ENCODE measurements at regions not wholly inside any gene's neighbourhood (a gene's known extent, or its start where the extent isn't known, plus 50 kb on each side); places are given as distances from the start of the nearest gene placed in this dataset.

- DNase-seq (ENCODE audit: low read depth) = no peak
- no peak overlapping the region for H3K4me3 ChIP-seq (ENCODE audit: low read depth, low read length)
- no peak for TF ChIP-seq CTCF (IDR thresholded peaks at IDR 0.05; ENCODE audit: low read depth, low read length, missing control alignments)
These were observed 225.9 kb upstream of the NCKAP5 start for GRCh38 chr2:133794114-133794513.

GRCh38 chr2:133801946-133802345, 233.7 kb upstream of the NCKAP5 start:
- no peak for DNase-seq (ENCODE audit: low read depth)
- no peak overlapping the region for H3K4me3 ChIP-seq (ENCODE audit: low read depth, low read length)
- no peak for TF ChIP-seq CTCF (IDR thresholded peaks at IDR 0.05; ENCODE audit: low read depth, low read length, missing control alignments)

GRCh38 chr2:133802409-133803039, 234.3 kb upstream of the NCKAP5 start:
- no peak overlapping the region for H3K4me3 ChIP-seq (ENCODE audit: low read depth, low read length)
- TF ChIP-seq CTCF (IDR thresholded peaks at IDR 0.05; ENCODE audit: low read depth, low read length, missing control alignments) = no peak
- DNase-seq (ENCODE audit: low read depth) = no peak

DNA sequence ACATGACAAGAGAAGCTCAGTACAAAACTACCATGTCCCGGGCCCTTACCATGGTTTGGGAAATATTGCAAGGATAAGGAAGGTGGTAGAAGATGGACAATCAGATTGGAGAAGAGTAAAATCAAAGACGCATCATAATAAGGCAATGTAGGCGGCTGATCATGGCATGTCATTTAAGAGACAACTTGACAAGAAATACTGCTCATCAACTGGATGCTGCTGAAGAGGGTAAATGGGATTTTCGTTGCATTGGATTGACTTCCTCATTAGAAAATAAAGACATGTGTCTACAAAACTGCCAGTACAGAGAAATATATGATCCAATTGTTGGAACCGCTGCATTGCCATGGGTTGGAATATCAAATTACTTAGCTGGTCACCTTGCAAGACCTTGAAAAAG, 238.3 kb upstream of the NCKAP5 start:
- no peak for TF ChIP-seq CTCF (IDR thresholded peaks at IDR 0.05; ENCODE audit: low read depth, low read length, missing control alignments)
- DNase-seq (ENCODE audit: low read depth) = no peak
- H3K4me3 ChIP-seq (ENCODE audit: low read depth, low read length) = no peak overlapping the region

DNA sequence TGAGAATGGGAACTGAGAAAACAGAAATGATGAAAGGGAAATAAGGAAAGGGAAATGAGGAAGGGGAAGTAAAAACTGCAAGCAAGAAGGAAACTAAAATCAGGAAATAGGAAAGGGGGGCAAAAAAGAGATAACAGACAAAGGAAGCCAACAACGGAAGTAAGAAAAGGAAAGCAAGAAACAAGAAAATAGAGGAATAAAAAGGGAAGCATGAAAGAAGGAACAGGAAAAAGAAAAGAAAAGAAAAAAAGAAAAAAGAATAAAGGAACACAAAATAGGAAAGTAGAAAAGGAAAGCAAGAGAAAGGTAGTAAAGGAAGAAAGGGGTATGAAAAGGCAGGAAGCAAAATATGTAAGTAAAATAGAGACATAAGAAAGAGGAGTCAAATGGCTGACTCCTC, 241.2 kb upstream of the NCKAP5 start:
- no peak overlapping the region for H3K4me3 ChIP-seq (ENCODE audit: low read depth, low read length)
- TF ChIP-seq CTCF (IDR thresholded peaks at IDR 0.05; ENCODE audit: low read depth, low read length, missing control alignments) = no peak
- DNase-seq (ENCODE audit: low read depth) = no peak

GRCh38 chr2:133810559-133810958, 242.3 kb upstream of the NCKAP5 start:
- no peak for TF ChIP-seq CTCF (IDR thresholded peaks at IDR 0.05; ENCODE audit: low read depth, low read length, missing control alignments)
- DNase-seq (ENCODE audit: low read depth) = no peak
- no peak overlapping the region for H3K4me3 ChIP-seq (ENCODE audit: low read depth, low read length)

DNA sequence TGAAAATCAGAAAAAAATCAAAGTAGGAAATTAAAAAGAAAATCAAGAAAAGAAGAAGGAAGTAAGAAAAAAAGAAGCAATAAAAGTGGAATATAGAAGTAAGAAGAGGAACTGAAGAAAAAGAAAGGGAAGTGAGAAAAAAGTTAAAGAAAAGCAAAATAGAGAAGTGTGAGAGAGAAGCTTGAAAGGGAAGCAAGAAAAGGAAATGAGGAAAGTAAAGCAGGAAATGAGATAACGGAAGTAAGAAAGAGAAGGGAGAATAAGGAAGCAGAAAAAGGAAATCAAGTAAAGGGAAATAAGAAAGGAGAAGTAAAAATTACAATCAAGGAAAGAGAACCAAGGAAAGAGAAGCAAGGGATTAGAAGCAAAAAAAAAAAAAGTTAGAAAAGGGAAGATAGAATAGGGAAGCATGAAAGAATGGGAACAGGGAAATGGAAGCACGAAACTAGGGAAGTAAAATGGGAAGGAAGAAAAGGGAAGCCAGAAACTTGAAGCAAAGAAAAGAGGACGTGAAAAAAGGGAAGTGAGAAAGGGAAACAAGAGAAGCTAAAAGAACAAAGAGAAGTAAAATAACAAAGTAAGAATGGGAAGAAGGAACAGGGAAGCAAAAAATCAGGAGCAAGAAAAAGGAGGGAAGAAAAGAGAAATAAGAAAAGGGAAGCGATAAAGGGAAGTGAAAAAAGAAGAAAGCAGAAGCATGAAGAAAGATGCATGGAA, 243.3 kb upstream of the NCKAP5 start:
- no peak for TF ChIP-seq CTCF (IDR thresholded peaks at IDR 0.05; ENCODE audit: low read depth, low read length, missing control alignments)
- DNase-seq (ENCODE audit: low read depth) = no peak
- H3K4me3 ChIP-seq (ENCODE audit: low read depth, low read length) = no peak overlapping the region

Measured in GM12864 (cell line).